Transverse colon (tissue), 4 donors: ENCODE measurements at regions not wholly inside any gene's neighbourhood (a gene's known extent, or its start where the extent isn't known, plus 50 kb on each side); places are given as distances from the start of the nearest gene placed in this dataset.

Experiments used
- DNase-seq: peaks from one replicate; pipeline ENCODE4 v3.0.0-alpha.2; 2019
- H3K27ac ChIP-seq, 4 donors: fragments of 200-600 bp; sonication (generic); 2 replicates each; pipeline ENCODE4 v1.5.1; 2016 to 2018; ENCODE audit warnings: inconsistent platforms in 4 of 4
- H3K27me3 ChIP-seq: fragments of 200-600 bp; sonication (generic); 2 replicates; pipeline ENCODE4 v1.5.1; 2017; ENCODE audit warnings: inconsistent platforms
- H3K36me3 ChIP-seq, 4 donors: fragments of 200-600 bp; sonication (generic); 2 replicates each; pipeline ENCODE4 v1.5.1; 2017 to 2019; ENCODE audit warnings: inconsistent platforms in 4 of 4
- H3K4me1 ChIP-seq, 4 donors: fragments of 200-600 bp; sonication (generic); 2 replicates each; pipeline ENCODE4 v1.5.1; 2017 to 2020; ENCODE audit warnings: inconsistent platforms in 4 of 4
- H3K4me3 ChIP-seq, 4 donors: fragments of 200-600 bp; sonication (generic); 1 replicate in 1 of 4; 2 replicates in 3 of 4; pipeline versions ENCODE4 v1.5.1 to v1.6.1; 2017 to 2019; ENCODE audit warnings: inconsistent platforms in 4 of 4
- H3K9me3 ChIP-seq, 2 donors: fragments of 200-600 bp; sonication (generic); 2 replicates each; pipeline ENCODE4 v1.5.1; 2017 to 2019; ENCODE audit warnings: inconsistent platforms in 2 of 2
- CTCF ChIP-seq, 5 experiments: fragments of 200-600 bp in 3 of 5; fragments of 450-650 bp in 2 of 5; sonication (generic) in 3 of 5; IDR thresholded peaks; 1 replicate in 2 of 5; 2 replicates in 3 of 5; pipeline ENCODE4 v1.5.1; 2016 to 2017; ENCODE audit warnings: antibody characterized with exemption in 5 of 5, inconsistent platforms in 3 of 5, mild to moderate bottlenecking in 2 of 5, moderate library complexity in 1 of 5
- EP300 ChIP-seq: sonication (generic); formaldehyde crosslinking; IDR thresholded peaks from one replicate; pipeline ENCODE4 v1.6.1; 2017; ENCODE audit warnings: antibody characterized with exemption, low read depth
- POLR2A ChIP-seq: fragments of 450-650 bp; IDR thresholded peaks from one replicate; pipeline ENCODE4 v1.6.1; 2016; ENCODE audit warnings: antibody characterized with exemption, mild to moderate bottlenecking, moderate library complexity
- POLR2AphosphoS5 ChIP-seq, 3 donors: sonication (generic); formaldehyde crosslinking; IDR thresholded peaks; one replicate each; pipeline ENCODE4 v1.6.1; 2016; ENCODE audit warnings: antibody characterized with exemption in 3 of 3
- WGBS, 2 donors: methylation state at CpG; one replicate each; pipeline ENCODE4 v1.1.5; 2018; ENCODE audit warnings: low coverage in 1 of 2; 5-methylcytosine and 5-hydroxymethylcytosine counted together
- in situ Hi-C, 4 donors: fragments of 200-750 bp; cut with MboI; loops; one replicate each; pipeline versions ENCODE4 v1.15.0 to v1.15.1; 2017; ENCODE audit warnings: low sequenced_read_pairs in 3 of 4, low pct_ligation_motif_present in 1 of 4, low pct_unique_long_range_greater_than_20kb in 1 of 4
- intact Hi-C: fragments of 100-400 bp; cut with DNase I; formaldehyde crosslinking; loops from one replicate; pipeline ENCODE4 v1.15.1; 2023; ENCODE audit warnings: low total_unique reads

DNA sequence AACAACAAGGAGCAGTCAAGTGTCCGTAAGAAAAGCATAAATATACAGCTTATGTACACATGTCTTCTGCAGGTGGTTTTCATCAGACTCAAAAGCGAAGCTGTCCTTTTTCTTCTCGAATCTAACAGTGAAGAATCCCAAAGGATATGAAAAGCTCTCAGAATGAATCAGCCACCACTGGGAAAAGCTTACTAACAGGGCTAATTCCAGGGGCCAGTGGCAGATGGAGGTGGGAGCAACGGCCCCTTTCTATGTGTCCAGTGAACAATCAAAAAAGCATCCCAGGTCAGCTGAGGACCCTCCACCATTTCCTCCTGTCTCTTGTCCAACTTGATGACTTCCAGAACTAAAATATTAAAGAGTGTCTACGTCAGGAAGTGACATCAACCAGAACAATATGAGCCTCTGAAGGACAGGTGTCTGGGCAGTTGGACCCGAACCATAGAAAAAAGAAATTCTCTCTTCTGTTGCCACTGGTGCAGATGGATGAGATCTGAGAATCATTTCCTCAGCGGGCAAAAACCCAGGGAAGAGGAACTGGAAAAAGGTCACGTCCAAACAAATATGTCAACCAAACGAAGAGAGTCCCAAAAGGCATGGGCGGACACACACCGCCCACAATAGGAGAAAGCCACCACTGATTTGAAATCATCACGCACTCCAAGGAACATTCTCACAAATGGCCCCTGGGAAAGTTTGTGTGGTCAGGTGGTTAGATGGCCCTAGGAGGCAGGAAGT is 70.4 kb upstream of the TIAM1 start:
- WGBS, 2 donors: 86 to 92% methylated on average over 2 to 12 of the region's 12 CpGs
- Histone ChIP-seq H3K36me3 (no peaks in the 10 kb centered on the region), H3K9me3 (no peaks in the 10 kb centered on the region), H3K4me3 (no peak overlapping the region), H3K4me1 (no peaks in the 10 kb centered on the region), H3K27me3 (no peaks in the 10 kb centered on the region), H3K27ac (no peak overlapping the region)
- TF ChIP-seq EP300 (no peak), POLR2A (no peak), POLR2AphosphoS5 (IDR thresholded peaks at IDR 0.05) (no peak), CTCF (IDR thresholded peaks at IDR 0.05) (no peak)
- in situ Hi-C loops: no loop called here
- no peak for DNase-seq
- intact Hi-C loops: no loop called here

- Histone ChIP-seq H3K4me3 (no peak overlapping the region), H3K4me1 (no peaks in the 10 kb centered on the region), H3K27me3 (no peaks in the 10 kb centered on the region), H3K9me3 (no peaks in the 10 kb centered on the region), H3K36me3 (no peaks in the 10 kb centered on the region), H3K27ac (no peak overlapping the region)
- WGBS, 2 donors: 86 to 89% methylated on average over 1 to 9 of the region's 9 CpGs
- in situ Hi-C loops: no loop called here
- intact Hi-C loops: no loop called here
- DNase-seq: no peak
- TF ChIP-seq EP300 (no peak), CTCF (IDR thresholded peaks at IDR 0.05) (no peak), POLR2AphosphoS5 (IDR thresholded peaks at IDR 0.05) (no peak), POLR2A (no peak)
These were observed 69.6 kb upstream of the TIAM1 start for GRCh38 chr21:31413698-31414097.

- DNase-seq: no peak
- 65 to 86% methylated on average over 5 to 7 of the region's 7 CpGs for WGBS, 2 donors
These were observed 66.6 kb upstream of the TIAM1 start for GRCh38 chr21:31410499-31411131.

More at GRCh38 chr21:31410499-31411131, 66.6 kb upstream of the TIAM1 start:
- H3K27me3 ChIP-seq: no peaks in the 10 kb centered on the region
- H3K27ac ChIP-seq: no peak overlapping the region
- no peaks in the 10 kb centered on the region for H3K36me3 ChIP-seq
- no peak overlapping the region for H3K4me3 ChIP-seq
- H3K9me3 ChIP-seq: no peaks in the 10 kb centered on the region
- intact Hi-C loops: no loop called here
- no peak for TF ChIP-seq CTCF (IDR thresholded peaks at IDR 0.05)
- no peak for TF ChIP-seq POLR2AphosphoS5 (IDR thresholded peaks at IDR 0.05)
- no peak for TF ChIP-seq POLR2A
- no peak for TF ChIP-seq EP300
- peaks cover 0 to 4% (median 0%) of the 10 kb centered on the region in 4 donors for H3K4me1 ChIP-seq
- in situ Hi-C loops: no loop called here
